Fibroblast of peridontal ligament (primary cell): ENCODE measurements at regions not wholly inside any gene's neighbourhood (a gene's known extent, or its start where the extent isn't known, plus 50 kb on each side); places are given as distances from the start of the nearest gene placed in this dataset.
A peak's percentile ranks its signal among the peaks of the same experiment; 100 is the strongest.
"Not testable (repeated sequence)": the region's sequence is repeated elsewhere in the genome, so short reads cannot be mapped to it uniquely, and the experiment has no call there.

ENCODE experiments used
- DNase-seq: peaks from one replicate; pipeline ENCODE4 v3.0.0-alpha.2; 2010; ENCODE audit errors: extremely low read depth

- DNase-seq = no peak
Measured at GRCh38 chr12:14213542-14213941, 151.9 kb upstream of the ATF7IP start.

DNA sequence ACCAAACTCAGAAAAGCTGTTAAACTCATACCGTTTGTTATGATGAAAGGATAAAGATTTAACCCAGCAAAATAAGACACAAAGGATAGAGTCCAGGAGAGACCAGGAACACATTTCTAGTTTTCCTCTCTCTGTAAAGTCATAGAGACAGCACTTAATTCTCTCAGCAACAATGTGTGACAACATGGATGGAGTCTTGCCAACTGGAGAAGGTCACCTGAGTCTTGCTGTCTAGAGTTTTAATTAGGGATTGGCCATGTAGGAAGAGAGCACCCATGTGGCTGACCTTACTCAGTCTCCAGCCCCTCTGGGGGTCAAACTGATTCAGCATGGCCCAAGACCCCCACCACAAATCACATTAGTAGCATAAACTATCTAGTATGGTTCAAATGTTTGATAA, 151.0 kb upstream of the ATF7IP start:
- DNase-seq = no peak

- DNase-seq = not testable (repeated sequence)
Measured at GRCh38 chr12:14215949-14216348, 149.5 kb upstream of the ATF7IP start.

DNA sequence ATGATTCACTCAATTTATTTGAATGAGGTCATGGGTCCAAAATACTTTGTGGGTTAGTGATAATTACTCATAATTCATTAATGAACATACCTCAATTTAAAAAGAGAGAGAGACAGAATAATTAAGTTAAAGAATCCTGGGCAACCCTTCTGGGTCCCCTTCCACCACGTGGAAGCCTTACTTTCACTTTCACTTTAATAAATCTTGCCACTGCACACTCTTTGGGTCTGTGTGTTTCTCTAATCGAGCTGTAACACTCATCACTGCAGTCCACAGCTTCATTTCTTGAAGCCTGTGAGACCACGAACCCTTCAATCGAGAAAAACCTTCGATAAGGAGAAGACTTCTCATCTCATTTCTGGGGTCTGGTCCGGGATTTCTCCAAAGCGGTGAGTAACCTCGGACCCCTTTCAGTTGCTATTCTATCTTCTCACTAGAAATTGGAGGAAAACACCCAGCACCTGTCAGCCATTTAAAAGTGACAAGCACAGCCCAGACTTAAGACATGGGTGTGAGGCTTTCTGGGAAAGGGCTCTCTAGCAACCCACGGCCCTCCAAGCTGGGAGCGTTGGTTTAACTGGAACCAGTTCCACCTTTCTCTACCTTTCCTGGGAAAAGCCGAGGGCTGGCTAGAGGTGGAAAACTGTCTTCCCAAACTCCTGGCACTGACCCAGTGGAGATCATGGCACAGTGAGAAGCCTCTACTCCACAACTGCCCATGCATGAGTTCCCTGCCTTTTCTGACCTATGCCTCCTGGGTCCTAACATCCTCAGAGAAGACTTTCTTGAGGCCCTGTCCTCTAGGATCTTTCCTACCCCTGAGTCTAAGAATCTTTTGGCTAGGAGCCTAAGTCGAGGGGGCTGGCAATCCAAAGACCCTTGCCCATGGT, 148.8 kb upstream of the ATF7IP start:
- DNase-seq = peak; percentile 8

- no peak for DNase-seq
Measured at GRCh38 chr12:14219156-14219555, 146.3 kb upstream of the ATF7IP start.

- not testable (repeated sequence) for DNase-seq
Measured at GRCh38 chr12:14219670-14220069, 145.8 kb upstream of the ATF7IP start.

GRCh38 chr12:14225064-14225463, 140.4 kb upstream of the ATF7IP start:
- no peak for DNase-seq

GRCh38 chr12:14235176-14235575, 130.3 kb upstream of the ATF7IP start:
- DNase-seq = not testable (repeated sequence)

- DNase-seq = not testable (repeated sequence)
Measured at GRCh38 chr12:14236641-14237040, 128.8 kb upstream of the ATF7IP start.

GRCh38 chr12:14238221-14238792, 127.2 kb upstream of the ATF7IP start:
- peak; percentile 74 for DNase-seq

- DNase-seq = peak; percentile 60
Measured at GRCh38 chr12:14239350-14239934, 126.0 kb upstream of the ATF7IP start.

GRCh38 chr12:14239935-14240872, 125.3 kb upstream of the ATF7IP start:
- DNase-seq = no peak

DNA sequence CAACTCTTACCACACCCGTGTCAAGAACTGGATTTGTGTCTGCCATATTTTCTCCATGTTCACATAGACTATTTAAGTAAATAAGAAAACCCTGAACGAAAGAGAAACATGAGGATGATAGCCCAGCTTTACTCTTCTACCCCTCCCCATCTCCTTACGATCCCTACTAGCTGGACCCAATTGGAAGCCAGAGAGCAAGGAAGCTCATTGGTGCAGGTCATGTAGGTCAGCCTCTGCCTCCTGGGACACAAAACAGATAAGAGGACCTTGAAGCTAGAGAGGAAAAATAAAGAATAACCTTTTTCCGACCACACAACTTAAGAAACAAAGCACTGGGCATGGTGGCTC, 124.6 kb upstream of the ATF7IP start:
- no peak for DNase-seq

DNA sequence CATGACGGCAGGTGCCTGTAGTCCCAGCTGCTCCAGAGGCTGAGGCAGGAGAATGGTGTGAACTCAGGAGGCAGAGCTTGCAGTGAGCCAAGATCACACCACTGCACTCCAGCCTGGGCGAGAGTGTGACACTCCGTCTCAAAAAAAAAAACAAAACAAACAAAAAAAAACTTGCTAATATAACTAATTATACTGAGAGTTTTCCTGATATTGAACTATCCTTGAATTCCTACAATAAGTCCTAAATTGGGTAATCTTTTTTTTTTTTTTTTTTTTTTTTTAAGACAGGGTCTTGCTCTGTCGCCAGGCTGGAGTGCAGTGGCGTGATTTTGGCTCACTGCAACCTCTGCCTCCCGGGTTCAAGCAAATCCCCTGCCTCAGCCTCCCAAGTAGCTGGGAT, 122.7 kb upstream of the ATF7IP start:
- not testable (repeated sequence) for DNase-seq

- no peak for DNase-seq
Measured at GRCh38 chr12:14243941-14244340, 121.5 kb upstream of the ATF7IP start.

DNA sequence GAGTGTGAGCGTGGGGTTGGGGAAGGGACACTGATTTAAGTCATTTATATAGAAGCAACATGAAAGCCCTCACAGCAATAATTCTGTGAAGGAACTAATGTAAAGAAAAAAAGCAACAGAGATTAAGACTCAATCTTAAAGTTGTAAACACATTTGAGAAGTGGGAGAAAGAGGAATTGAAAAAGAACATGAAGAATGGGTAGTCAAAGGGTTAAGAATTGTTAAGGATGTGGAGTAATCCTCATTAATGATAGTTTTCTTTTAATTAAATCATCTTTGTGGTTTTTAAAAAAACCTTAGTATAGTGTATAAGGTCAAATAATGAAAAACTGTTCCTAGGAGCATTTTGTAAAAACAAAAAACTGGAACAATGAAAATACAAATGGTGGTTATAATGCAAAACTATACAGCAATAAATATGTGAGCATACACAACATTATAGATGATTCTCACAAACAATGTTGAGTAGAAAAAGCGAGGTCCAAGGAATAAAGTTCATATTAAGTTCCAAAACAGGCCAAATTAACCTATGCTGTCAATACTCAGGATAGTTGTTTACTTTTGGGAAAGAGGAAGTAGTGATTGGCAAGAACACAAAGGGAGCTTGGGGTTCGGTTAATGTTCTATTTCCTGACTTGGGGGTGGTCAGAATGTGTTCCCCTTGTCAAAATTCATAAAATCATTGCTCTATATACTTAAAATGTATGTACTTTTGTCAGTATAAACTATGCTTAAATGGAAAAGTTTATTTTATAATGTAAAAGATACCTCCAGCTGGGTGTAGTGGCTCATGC, 120.4 kb upstream of the ATF7IP start:
- DNase-seq = no peak

- no peak for DNase-seq
Measured at GRCh38 chr12:14247166-14247565, 118.3 kb upstream of the ATF7IP start.

- DNase-seq = no peak
Measured at GRCh38 chr12:14249368-14249767, 116.1 kb upstream of the ATF7IP start.

- no peak for DNase-seq
Measured at GRCh38 chr12:14252697-14253096, 112.8 kb upstream of the ATF7IP start.

- no peak for DNase-seq
Measured at GRCh38 chr12:14253496-14253895, 112.0 kb upstream of the ATF7IP start.

GRCh38 chr12:14254781-14255180, 110.7 kb upstream of the ATF7IP start:
- DNase-seq = no peak
